KMS-11 (cell line): ENCODE measurements at regions not wholly inside any gene's neighbourhood (a gene's known extent, or its start where the extent isn't known, plus 50 kb on each side); places are given as distances from the start of the nearest gene placed in this dataset.
"Not testable (repeated sequence)": the region's sequence is repeated elsewhere in the genome, so short reads cannot be mapped to it uniquely, and the experiment has no call there.

Source experiments
- H2AFZ ChIP-seq: fragments of 200-600 bp; sonication (generic); 2 replicates; pipeline ENCODE4 v1.6.1; 2016; ENCODE audit warnings: antibody characterized with exemption, mixed run types, low read depth
- H3K27ac ChIP-seq: fragments of 200-600 bp; sonication (generic); 2 replicates; pipeline ENCODE4 v1.6.1; 2016; ENCODE audit warnings: mild to moderate bottlenecking, mixed run types
- H3K27me3 ChIP-seq: fragments of 200-600 bp; sonication (generic); 2 replicates; pipeline ENCODE4 v1.6.1; 2017; ENCODE audit warnings: mild to moderate bottlenecking, low read depth, mixed run types, moderate library complexity; ENCODE audit not compliant: insufficient read depth
- H3K36me3 ChIP-seq: fragments of 200-600 bp; sonication (generic); 2 replicates; pipeline ENCODE4 v1.6.1; 2017; ENCODE audit warnings: mild to moderate bottlenecking, mixed run types; ENCODE audit not compliant: insufficient read depth
- H3K4me1 ChIP-seq: fragments of 200-600 bp; sonication (generic); 2 replicates; pipeline ENCODE4 v1.6.1; 2016; ENCODE audit warnings: mild to moderate bottlenecking, low read depth, mixed run types; ENCODE audit not compliant: poor library complexity, severe bottlenecking
- H3K4me2 ChIP-seq: fragments of 200-600 bp; sonication (generic); 2 replicates; pipeline ENCODE4 v1.7.0; 2016; ENCODE audit warnings: mild to moderate bottlenecking, mixed run types
- H3K4me3 ChIP-seq: fragments of 200-600 bp; sonication (generic); IDR thresholded peaks from 2 replicates; pipeline ENCODE4 v1.6.1; 2017; ENCODE audit warnings: low read depth, low read length, mixed read lengths; ENCODE audit not compliant: insufficient read depth
- H3K79me2 ChIP-seq: fragments of 200-600 bp; sonication (generic); 2 replicates; pipeline ENCODE4 v1.6.1; 2016; ENCODE audit warnings: low read depth, mixed run types; ENCODE audit not compliant: insufficient read depth
- H3K9ac ChIP-seq: fragments of 200-600 bp; sonication (generic); 2 replicates; pipeline ENCODE4 v1.6.1; 2016; ENCODE audit warnings: mild to moderate bottlenecking, mixed run types
- H4K20me1 ChIP-seq: fragments of 200-600 bp; sonication (generic); 2 replicates; pipeline ENCODE4 v1.6.1; 2016; ENCODE audit warnings: mild to moderate bottlenecking, mixed run types; ENCODE audit not compliant: insufficient read depth
- CTCF ChIP-seq: fragments of 200-600 bp; sonication (generic); conservative IDR thresholded peaks from 2 replicates; pipeline ENCODE4 v1.6.1; 2017; ENCODE audit warnings: low read depth, mild to moderate bottlenecking, antibody characterized with exemption, low read length, moderate library complexity, mixed read lengths

GRCh38 chr1:221256773-221257172, 377.5 kb downstream of the HLX start:
- Histone ChIP-seq H3K27me3 (no peaks in the 10 kb centered on the region), H4K20me1 (no peaks in the 10 kb centered on the region), H3K4me2 (no peak overlapping the region), H3K79me2 (no peaks in the 10 kb centered on the region), H3K4me1 (no peaks in the 10 kb centered on the region), H3K4me3 (no peak overlapping the region), H3K9ac (no peak overlapping the region), H3K27ac (no peak overlapping the region), H3K36me3 (no peaks in the 10 kb centered on the region), H2AFZ (no peak overlapping the region)
- no peak for TF ChIP-seq CTCF

- H3K4me2 ChIP-seq, H3K27ac ChIP-seq, H4K20me1 ChIP-seq, H3K79me2 ChIP-seq, H2AFZ ChIP-seq, H3K36me3 ChIP-seq, H3K4me1 ChIP-seq, H3K27me3 ChIP-seq, H3K9ac ChIP-seq, H3K4me3 ChIP-seq: not testable (repeated sequence)
These were observed 378.3 kb downstream of the HLX start for GRCh38 chr1:221257548-221257947.

GRCh38 chr1:221262677-221263076, 383.4 kb downstream of the HLX start:
- H3K79me2 ChIP-seq, H2AFZ ChIP-seq, H3K27ac ChIP-seq, H3K9ac ChIP-seq, H3K4me2 ChIP-seq, H3K36me3 ChIP-seq, H3K27me3 ChIP-seq, H4K20me1 ChIP-seq, H3K4me1 ChIP-seq, H3K4me3 ChIP-seq: not testable (repeated sequence)

GRCh38 chr1:221263831-221264767, 384.9 kb downstream of the HLX start:
- Histone ChIP-seq H3K79me2 (no peaks in the 10 kb centered on the region), H3K9ac (no peak overlapping the region), H3K27ac (no peak overlapping the region), H3K4me1 (no peaks in the 10 kb centered on the region), H3K27me3 (no peaks in the 10 kb centered on the region), H2AFZ (peak overlapping the region; percentile 27; the same call in 1 of the 2 replicates), H3K4me2 (no peak overlapping the region), H4K20me1 (no peaks in the 10 kb centered on the region), H3K36me3 (no peaks in the 10 kb centered on the region), H3K4me3 (no peak overlapping the region)
- TF ChIP-seq CTCF = peak; percentile 64

- no peak overlapping the region for H3K4me3 ChIP-seq
- no peaks in the 10 kb centered on the region for H3K36me3 ChIP-seq
- no peaks in the 10 kb centered on the region for H3K79me2 ChIP-seq
- no peaks in the 10 kb centered on the region for H4K20me1 ChIP-seq
- no peak overlapping the region for H2AFZ ChIP-seq
- H3K27me3 ChIP-seq = no peaks in the 10 kb centered on the region
- no peak for TF ChIP-seq CTCF
- no peak overlapping the region for H3K27ac ChIP-seq
- no peak overlapping the region for H3K4me2 ChIP-seq
- H3K4me1 ChIP-seq = no peaks in the 10 kb centered on the region
- no peak overlapping the region for H3K9ac ChIP-seq
These were observed 385.6 kb downstream of the HLX start for GRCh38 chr1:221264848-221265247.
